Body of pancreas (tissue), 4 donors: ENCODE measurements at regions not wholly inside any gene's neighbourhood (a gene's known extent, or its start where the extent isn't known, plus 50 kb on each side); places are given as distances from the start of the nearest gene placed in this dataset.

ENCODE experiments used
- CTCF ChIP-seq, 7 experiments: fragments of 450-650 bp in 4 of 7; fragments of 200-600 bp in 3 of 7; sonication (generic) in 3 of 7; IDR thresholded peaks; one replicate each; pipeline ENCODE4 v1.5.1; 2016 to 2019; ENCODE audit warnings: antibody characterized with exemption in 7 of 7
- POLR2A ChIP-seq, 3 donors: fragments of 450-650 bp; IDR thresholded peaks; one replicate each; pipeline ENCODE4 v1.6.1; 2016; ENCODE audit warnings: antibody characterized with exemption in 3 of 3, mild to moderate bottlenecking in 2 of 3

GRCh38 chr5:40030661-40031060, 605.9 kb upstream of the DAB2 start:
- TF ChIP-seq CTCF (IDR thresholded peaks at IDR 0.05) (no peak), POLR2A (IDR thresholded peaks at IDR 0.05) (no peak)
